Astrocyte of the spinal cord (primary cell): ENCODE measurements at regions not wholly inside any gene's neighbourhood (a gene's known extent, or its start where the extent isn't known, plus 50 kb on each side); places are given as distances from the start of the nearest gene placed in this dataset.

ENCODE experiments used
- DNase-seq: peaks from one replicate; pipeline ENCODE4 v3.0.0; 2011; ENCODE audit warnings: low read depth, low spot score
- H3K4me3 ChIP-seq: 2 replicates; pipeline ENCODE4 v1.5.1; 2011; ENCODE audit warnings: low read depth, mild to moderate bottlenecking, low read length, moderate library complexity
- CTCF ChIP-seq: IDR thresholded peaks from 2 replicates; pipeline ENCODE4 v1.5.1; 2012; ENCODE audit warnings: low read depth, mild to moderate bottlenecking, low read length, inconsistent platforms
- in situ Hi-C: cut with HindIII; loops from 2 replicates; pipeline ENCODE4 v1.10.0; 2017; ENCODE audit warnings: low sequenced_read_pairs

- no peak for TF ChIP-seq CTCF
- no peak for DNase-seq
- no peak overlapping the region for H3K4me3 ChIP-seq
- in situ Hi-C loops, result no loop called here
These were observed 152.5 kb upstream of the APCDD1 start for GRCh38 chr18:10301831-10302483.

GRCh38 chr18:10303171-10303570 lies 151.3 kb upstream of the APCDD1 start:
- in situ Hi-C loops, result no loop called here
- H3K4me3 ChIP-seq, result no peak overlapping the region
- TF ChIP-seq CTCF, result no peak
- no peak for DNase-seq

GRCh38 chr18:10304853-10305252 lies 149.6 kb upstream of the APCDD1 start:
- in situ Hi-C loops, result no loop called here
- no peak for TF ChIP-seq CTCF
- DNase-seq, result peak; percentile 30
- H3K4me3 ChIP-seq, result no peak overlapping the region

- H3K4me3 ChIP-seq, result no peak overlapping the region
- DNase-seq, result no peak
- in situ Hi-C loops, result no loop called here
- TF ChIP-seq CTCF, result no peak
These were observed 147.7 kb upstream of the APCDD1 start for GRCh38 chr18:10306779-10307178.

- H3K4me3 ChIP-seq, result no peak overlapping the region
- in situ Hi-C loops, result no loop called here
- DNase-seq, result no peak
- TF ChIP-seq CTCF, result no peak
These were observed 146.3 kb upstream of the APCDD1 start for GRCh38 chr18:10308154-10308553.

- H3K4me3 ChIP-seq, result no peak overlapping the region
- in situ Hi-C loops, result no loop called here
- no peak for TF ChIP-seq CTCF
- no peak for DNase-seq
These were observed 143.8 kb upstream of the APCDD1 start for GRCh38 chr18:10310626-10311025.
